Ishikawa (cell line): ENCODE measurements at regions not wholly inside any gene's neighbourhood (a gene's known extent, or its start where the extent isn't known, plus 50 kb on each side); places are given as distances from the start of the nearest gene placed in this dataset.

Experiments used
- CEBPB ChIP-seq: IDR thresholded peaks from 2 replicates; pipeline ENCODE4 v1.6.1; 2012
- CREB1 ChIP-seq: IDR thresholded peaks from 2 replicates; pipeline ENCODE4 v1.6.1; 2012; ENCODE audit warnings: low read depth
- EGR1 ChIP-seq: IDR thresholded peaks from 2 replicates; pipeline ENCODE4 v1.6.1; 2012
- EP300 ChIP-seq: IDR thresholded peaks from 2 replicates; pipeline ENCODE4 v1.6.1; 2012; ENCODE audit warnings: borderline replicate concordance
- FOXM1 ChIP-seq: IDR thresholded peaks from 2 replicates; pipeline ENCODE4 v1.6.1; 2012; ENCODE audit warnings: low read depth, borderline replicate concordance
- NFIC ChIP-seq: IDR thresholded peaks from 2 replicates; pipeline ENCODE4 v1.6.1; 2012
- RAD21 ChIP-seq: IDR thresholded peaks from 2 replicates; pipeline ENCODE4 v1.6.1; 2012; ENCODE audit warnings: low read depth
- TAF1 ChIP-seq: IDR thresholded peaks from 2 replicates; pipeline ENCODE4 v1.6.1; 2012; ENCODE audit warnings: low read depth, mild to moderate bottlenecking
- TCF12 ChIP-seq: IDR thresholded peaks from 2 replicates; pipeline ENCODE4 v1.6.1; 2012; ENCODE audit warnings: low read depth
- TEAD4 ChIP-seq: IDR thresholded peaks from 2 replicates; pipeline ENCODE4 v1.6.1; 2012
- YY1 ChIP-seq: IDR thresholded peaks from 2 replicates; pipeline ENCODE4 v1.6.1; 2012; ENCODE audit warnings: low read depth
- ZBTB7A ChIP-seq: IDR thresholded peaks from 2 replicates; pipeline ENCODE4 v1.6.1; 2012; ENCODE audit warnings: low read depth
- TF ChIP-seq, protein P1 (sequence below): IDR thresholded peaks from 2 replicates; pipeline ENCODE4 v1.6.1; 2012; ENCODE audit warnings: low read depth, mild to moderate bottlenecking
- TF ChIP-seq, protein P2 (sequence below): IDR thresholded peaks from 2 replicates; pipeline ENCODE4 v1.6.1; 2012
- TF ChIP-seq, protein P3 (sequence below): IDR thresholded peaks from 2 replicates; pipeline ENCODE4 v1.6.1; 2012

DNA sequence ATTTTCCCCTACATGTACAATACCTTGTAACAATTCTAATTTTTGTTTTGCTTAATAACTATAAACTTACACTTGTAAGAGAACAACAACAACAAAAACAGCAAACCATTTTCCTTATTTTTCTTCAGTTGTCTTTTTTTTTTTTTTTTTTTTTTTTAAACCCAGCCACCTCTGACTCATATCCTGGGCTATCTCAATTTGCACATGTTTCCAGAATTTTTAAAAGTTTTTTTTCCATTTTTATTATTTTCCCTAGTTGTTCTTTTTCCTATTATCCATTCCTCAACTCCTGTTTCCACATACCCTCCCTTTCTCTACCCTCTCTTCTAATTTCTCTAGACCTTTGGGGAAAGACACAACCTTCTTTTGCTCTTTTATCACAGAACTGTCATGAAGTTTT lies 112.5 kb downstream of the EFEMP1 start:
- TF ChIP-seq EP300, result no peak

- no peak for TF ChIP-seq EP300
- no peak for TF ChIP-seq TEAD4
- TF ChIP-seq TAF1, result no peak
- no peak for TF ChIP-seq ZBTB7A
- TF ChIP-seq FOXM1, result no peak
- TF ChIP-seq, protein P1, sequence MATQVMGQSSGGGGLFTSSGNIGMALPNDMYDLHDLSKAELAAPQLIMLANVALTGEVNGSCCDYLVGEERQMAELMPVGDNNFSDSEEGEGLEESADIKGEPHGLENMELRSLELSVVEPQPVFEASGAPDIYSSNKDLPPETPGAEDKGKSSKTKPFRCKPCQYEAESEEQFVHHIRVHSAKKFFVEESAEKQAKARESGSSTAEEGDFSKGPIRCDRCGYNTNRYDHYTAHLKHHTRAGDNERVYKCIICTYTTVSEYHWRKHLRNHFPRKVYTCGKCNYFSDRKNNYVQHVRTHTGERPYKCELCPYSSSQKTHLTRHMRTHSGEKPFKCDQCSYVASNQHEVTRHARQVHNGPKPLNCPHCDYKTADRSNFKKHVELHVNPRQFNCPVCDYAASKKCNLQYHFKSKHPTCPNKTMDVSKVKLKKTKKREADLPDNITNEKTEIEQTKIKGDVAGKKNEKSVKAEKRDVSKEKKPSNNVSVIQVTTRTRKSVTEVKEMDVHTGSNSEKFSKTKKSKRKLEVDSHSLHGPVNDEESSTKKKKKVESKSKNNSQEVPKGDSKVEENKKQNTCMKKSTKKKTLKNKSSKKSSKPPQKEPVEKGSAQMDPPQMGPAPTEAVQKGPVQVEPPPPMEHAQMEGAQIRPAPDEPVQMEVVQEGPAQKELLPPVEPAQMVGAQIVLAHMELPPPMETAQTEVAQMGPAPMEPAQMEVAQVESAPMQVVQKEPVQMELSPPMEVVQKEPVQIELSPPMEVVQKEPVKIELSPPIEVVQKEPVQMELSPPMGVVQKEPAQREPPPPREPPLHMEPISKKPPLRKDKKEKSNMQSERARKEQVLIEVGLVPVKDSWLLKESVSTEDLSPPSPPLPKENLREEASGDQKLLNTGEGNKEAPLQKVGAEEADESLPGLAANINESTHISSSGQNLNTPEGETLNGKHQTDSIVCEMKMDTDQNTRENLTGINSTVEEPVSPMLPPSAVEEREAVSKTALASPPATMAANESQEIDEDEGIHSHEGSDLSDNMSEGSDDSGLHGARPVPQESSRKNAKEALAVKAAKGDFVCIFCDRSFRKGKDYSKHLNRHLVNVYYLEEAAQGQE, result no peak
- no peak for TF ChIP-seq YY1
- no peak for TF ChIP-seq CEBPB
- no peak for TF ChIP-seq CREB1
- no peak for TF ChIP-seq TCF12
- TF ChIP-seq RAD21, result no peak
- TF ChIP-seq EGR1, result no peak
- TF ChIP-seq, protein P2, sequence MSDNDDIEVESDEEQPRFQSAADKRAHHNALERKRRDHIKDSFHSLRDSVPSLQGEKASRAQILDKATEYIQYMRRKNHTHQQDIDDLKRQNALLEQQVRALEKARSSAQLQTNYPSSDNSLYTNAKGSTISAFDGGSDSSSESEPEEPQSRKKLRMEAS, result no peak
- TF ChIP-seq, protein P3, sequence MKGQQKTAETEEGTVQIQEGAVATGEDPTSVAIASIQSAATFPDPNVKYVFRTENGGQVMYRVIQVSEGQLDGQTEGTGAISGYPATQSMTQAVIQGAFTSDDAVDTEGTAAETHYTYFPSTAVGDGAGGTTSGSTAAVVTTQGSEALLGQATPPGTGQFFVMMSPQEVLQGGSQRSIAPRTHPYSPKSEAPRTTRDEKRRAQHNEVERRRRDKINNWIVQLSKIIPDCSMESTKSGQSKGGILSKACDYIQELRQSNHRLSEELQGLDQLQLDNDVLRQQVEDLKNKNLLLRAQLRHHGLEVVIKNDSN, result no peak
- no peak for TF ChIP-seq NFIC
Measured at GRCh38 chr2:55810622-55811020, 113.0 kb downstream of the EFEMP1 start.

DNA sequence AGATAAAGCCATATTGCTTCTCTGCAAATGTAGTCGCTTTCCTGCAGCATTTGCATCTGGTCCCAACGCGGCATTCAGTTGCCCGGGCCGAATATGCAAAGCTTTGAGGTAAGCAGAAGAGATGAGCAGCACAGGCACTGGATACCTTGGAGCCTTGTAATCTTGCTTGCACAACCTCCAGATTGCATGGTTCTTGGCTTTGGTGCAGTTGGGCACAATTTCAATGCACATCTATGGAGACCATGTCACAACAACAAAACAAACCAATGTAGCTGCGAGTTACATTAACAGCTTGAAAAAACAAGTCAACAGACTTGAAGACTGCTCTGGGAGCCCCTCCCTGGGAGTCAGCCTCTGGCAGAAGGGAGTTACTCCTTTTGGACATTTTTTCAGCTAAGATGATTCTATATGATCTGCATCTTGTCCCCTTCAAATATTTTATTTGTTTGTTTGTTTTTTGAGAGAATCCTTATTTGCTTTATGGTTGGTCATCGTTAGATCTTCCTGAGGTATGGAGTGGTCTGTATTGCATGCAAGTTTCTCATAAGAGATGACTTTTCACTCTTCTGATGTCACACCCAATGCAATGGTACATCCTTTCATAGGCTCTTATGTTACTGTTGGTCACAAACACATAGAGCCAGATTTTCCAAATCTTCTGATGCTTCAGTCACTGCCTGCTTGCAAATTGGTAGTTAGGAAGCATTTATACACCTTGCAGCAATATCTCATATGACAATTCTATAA lies 113.5 kb downstream of the EFEMP1 start:
- TF ChIP-seq TCF12 (no peak), TEAD4 (no peak), ZBTB7A (no peak), TAF1 (no peak), YY1 (no peak), FOXM1 (no peak), EP300 (no peak), CEBPB (no peak)
- TF ChIP-seq, protein P1, result no peak
- TF ChIP-seq, protein P2, result no peak

- TF ChIP-seq CREB1, result no peak
- TF ChIP-seq YY1, result no peak
Measured at GRCh38 chr2:55807900-55808299, 114.3 kb upstream of the PNPT1 start.

GRCh38 chr2:55805686-55806085 lies 112.0 kb upstream of the PNPT1 start:
- TF ChIP-seq EGR1 (no peak), TCF12 (no peak), RAD21 (no peak), EP300 (no peak), TEAD4 (no peak)

- TF ChIP-seq, protein P3, result no peak
- no peak for TF ChIP-seq TCF12
- no peak for TF ChIP-seq TAF1
- TF ChIP-seq YY1, result no peak
- TF ChIP-seq, protein P2, result no peak
- TF ChIP-seq RAD21, result no peak
- no peak for TF ChIP-seq CREB1
- TF ChIP-seq TEAD4, result no peak
- no peak for TF ChIP-seq FOXM1
- TF ChIP-seq ZBTB7A, result no peak
- no peak for TF ChIP-seq EGR1
Measured at GRCh38 chr2:55804535-55804934, 110.9 kb upstream of the PNPT1 start.
